GM23248 (cell line): ENCODE measurements at regions not wholly inside any gene's neighbourhood (a gene's known extent, or its start where the extent isn't known, plus 50 kb on each side); places are given as distances from the start of the nearest gene placed in this dataset.

Experiments used
- DNase-seq: peaks from one replicate; pipeline ENCODE4 v3.0.0-alpha.2; 2015
- H2AFZ ChIP-seq: fragments of 200-600 bp; sonication (generic); 2 replicates; pipeline ENCODE4 v1.6.1; 2016; ENCODE audit warnings: antibody characterized with exemption
- H3F3A ChIP-seq: fragments of 200-600 bp; sonication (generic); 2 replicates; pipeline ENCODE4 v1.6.1; 2016; ENCODE audit warnings: mild to moderate bottlenecking, antibody characterized with exemption, mixed run types; ENCODE audit not compliant: insufficient read depth
- H3K27ac ChIP-seq: fragments of 200-600 bp; sonication (generic); 2 replicates; pipeline ENCODE4 v1.5.1; 2016; ENCODE audit warnings: mild to moderate bottlenecking
- H3K27me3 ChIP-seq: fragments of 200-600 bp; sonication (generic); replicated peaks from 2 replicates; pipeline ENCODE4 v1.6.1; 2016; ENCODE audit warnings: mild to moderate bottlenecking; ENCODE audit not compliant: insufficient read depth
- H3K36me3 ChIP-seq: fragments of 200-600 bp; sonication (generic); 2 replicates; pipeline ENCODE4 v1.6.1; 2016; ENCODE audit warnings: low read depth, mild to moderate bottlenecking
- H3K4me1 ChIP-seq: fragments of 200-600 bp; sonication (generic); 2 replicates; pipeline ENCODE4 v1.6.1; 2016; ENCODE audit warnings: mild to moderate bottlenecking; ENCODE audit not compliant: insufficient read depth
- H3K4me2 ChIP-seq: fragments of 200-600 bp; sonication (generic); one replicate; pipeline ENCODE4 v1.6.1; 2016; ENCODE audit warnings: mild to moderate bottlenecking; ENCODE audit not compliant: unreplicated experiment
- H3K4me3 ChIP-seq: fragments of 200-600 bp; sonication (generic); 2 replicates; pipeline ENCODE4 v1.5.1; 2016; ENCODE audit warnings: mild to moderate bottlenecking
- H3K79me2 ChIP-seq: fragments of 200-600 bp; sonication (generic); 2 replicates; pipeline ENCODE4 v1.6.1; 2016; ENCODE audit warnings: mild to moderate bottlenecking; ENCODE audit not compliant: insufficient read depth
- H3K9ac ChIP-seq: fragments of 200-600 bp; sonication (generic); 2 replicates; pipeline ENCODE4 v1.6.1; 2016; ENCODE audit warnings: mild to moderate bottlenecking
- H3K9me2 ChIP-seq: fragments of 200-600 bp; sonication (generic); 2 replicates; pipeline ENCODE4 v1.6.1; 2016; ENCODE audit warnings: mixed run types, mild to moderate bottlenecking, moderate library complexity; ENCODE audit not compliant: insufficient read depth
- H3K9me3 ChIP-seq: fragments of 200-600 bp; sonication (generic); one replicate; pipeline ENCODE4 v1.6.1; 2017; ENCODE audit warnings: low read depth
- H4K20me1 ChIP-seq: fragments of 200-600 bp; sonication (generic); 2 replicates; pipeline ENCODE4 v1.6.0; 2016; ENCODE audit not compliant: insufficient read depth
- EZH2 ChIP-seq: fragments of 200-600 bp; sonication (generic); IDR thresholded peaks from 2 replicates; pipeline ENCODE4 v1.6.1; 2018; ENCODE audit warnings: antibody characterized with exemption, mild to moderate bottlenecking; ENCODE audit not compliant: insufficient read depth, poor library complexity, severe bottlenecking
- EZH2phosphoT487 ChIP-seq: fragments of 200-600 bp; sonication (generic); IDR thresholded peaks from 2 replicates; pipeline ENCODE4 v1.6.1; 2018; ENCODE audit warnings: antibody characterized with exemption, moderate library complexity, mild to moderate bottlenecking, low read depth; ENCODE audit not compliant: insufficient read depth
- WGBS, 2 experiments: methylation state at CpG; one replicate each; pipeline ENCODE4 v1.1.6; 2015 to 2017; ENCODE audit warnings: low lambda C conversion rate in 2 of 2, low coverage in 1 of 2; ENCODE audit errors: missing lambda C conversion rate in 2 of 2; 5-methylcytosine and 5-hydroxymethylcytosine counted together
- in situ Hi-C: fragments of 300-500 bp; cut with MboI; formaldehyde crosslinking; loops from 2 replicates; pipeline ENCODE4 v1.15.0; 2020

DNA sequence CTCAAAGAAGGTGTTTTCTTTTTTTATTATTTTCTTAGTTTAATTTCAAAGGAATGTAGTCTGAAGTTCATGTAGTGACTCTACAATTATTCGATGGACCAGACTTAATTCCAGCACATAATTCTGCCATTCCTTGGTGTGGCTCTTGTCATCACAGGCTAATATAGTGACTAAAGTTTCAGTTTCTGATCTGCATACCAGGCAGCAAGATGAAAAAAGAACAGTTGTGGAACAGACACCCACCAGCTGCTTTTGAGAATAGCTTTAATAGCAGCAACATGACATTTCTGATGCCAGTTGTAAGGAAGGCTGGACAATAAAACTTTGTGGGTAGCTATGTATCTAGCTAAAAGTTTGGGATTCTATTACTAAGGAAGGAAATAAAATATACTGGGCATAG, 676.3 kb upstream of the GRAMD2B start:
- H2AFZ ChIP-seq, result no peak overlapping the region
- 0 to 18% methylated on average over 1 of the region's 1 CpG for WGBS, 2 experiments
- no peaks in the 10 kb centered on the region for H3K9me3 ChIP-seq
- in situ Hi-C loops, result no loop called here
- no peaks in the 10 kb centered on the region for H3K4me1 ChIP-seq
- no peaks in the 10 kb centered on the region for H3K36me3 ChIP-seq
- no peaks in the 10 kb centered on the region for H3K27me3 ChIP-seq
- no peak overlapping the region for H3K4me3 ChIP-seq
- no peaks in the 10 kb centered on the region for H4K20me1 ChIP-seq
- no peak overlapping the region for H3K27ac ChIP-seq
- no peak overlapping the region for H3K9ac ChIP-seq
- H3K9me2 ChIP-seq, result no peaks in the 10 kb centered on the region; the same call in 1 of the 2 replicates
- no peaks in the 10 kb centered on the region for H3F3A ChIP-seq
- H3K79me2 ChIP-seq, result no peaks in the 10 kb centered on the region
- H3K4me2 ChIP-seq, result no peak overlapping the region
- DNase-seq, result no peak
- no peak for TF ChIP-seq EZH2
- TF ChIP-seq EZH2phosphoT487, result no peak

DNA sequence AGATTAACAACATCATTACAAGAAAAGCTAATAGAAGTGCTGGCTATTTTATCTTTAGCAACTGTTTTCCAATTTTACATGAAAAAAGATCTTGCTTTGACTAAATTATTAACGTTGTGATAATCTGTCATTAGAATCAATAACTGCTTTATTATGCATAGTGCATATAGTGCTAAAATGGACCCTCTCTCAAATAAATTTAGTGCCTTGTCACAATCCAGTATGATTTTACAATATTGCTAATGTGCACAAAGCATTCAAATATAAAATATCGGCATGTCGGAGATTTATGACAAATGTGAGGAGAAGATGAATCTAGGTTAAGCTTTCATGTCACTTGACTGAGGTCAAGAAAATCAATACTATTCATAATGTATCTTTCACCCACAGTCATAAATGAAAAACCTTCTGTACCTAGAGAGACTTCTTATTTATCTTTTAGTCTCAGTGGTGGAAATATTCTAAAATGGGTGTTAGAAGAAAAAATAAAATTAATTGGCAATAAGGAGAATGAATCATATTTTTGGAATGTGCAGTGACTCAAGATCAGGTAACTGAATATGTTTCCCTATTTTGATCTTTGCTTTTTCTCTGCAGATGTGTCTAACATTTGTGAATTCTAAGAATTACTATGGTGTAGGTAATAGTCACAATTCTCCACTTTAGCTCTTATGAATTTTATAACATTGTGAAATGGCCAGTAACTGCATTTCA, 672.9 kb upstream of the GRAMD2B start:
- no peak for DNase-seq
- H3K36me3 ChIP-seq, result no peaks in the 10 kb centered on the region
- H3F3A ChIP-seq, result no peaks in the 10 kb centered on the region
- no peak overlapping the region for H3K4me3 ChIP-seq
- no peak overlapping the region for H3K4me2 ChIP-seq
- 93% methylated on average over 3 of the region's 3 CpGs for WGBS, 2 experiments
- H3K4me1 ChIP-seq, result no peaks in the 10 kb centered on the region
- H2AFZ ChIP-seq, result no peak overlapping the region
- H4K20me1 ChIP-seq, result no peaks in the 10 kb centered on the region
- no peaks in the 10 kb centered on the region; the same call in 1 of the 2 replicates for H3K9me2 ChIP-seq
- H3K27ac ChIP-seq, result no peak overlapping the region
- no peaks in the 10 kb centered on the region for H3K79me2 ChIP-seq
- H3K9ac ChIP-seq, result no peak overlapping the region
- H3K27me3 ChIP-seq, result no peaks in the 10 kb centered on the region
- in situ Hi-C loops, result no loop called here
- TF ChIP-seq EZH2 (no peak), EZH2phosphoT487 (no peak)
- H3K9me3 ChIP-seq, result no peaks in the 10 kb centered on the region

- no peaks in the 10 kb centered on the region for H3K27me3 ChIP-seq
- H3K9me3 ChIP-seq, result no peaks in the 10 kb centered on the region
- in situ Hi-C loops, result no loop called here
- H3K4me3 ChIP-seq, result no peak overlapping the region
- H3K4me1 ChIP-seq, result no peaks in the 10 kb centered on the region
- H4K20me1 ChIP-seq, result no peaks in the 10 kb centered on the region
- TF ChIP-seq EZH2 (no peak), EZH2phosphoT487 (no peak)
- H3K9ac ChIP-seq, result no peak overlapping the region
- H3K36me3 ChIP-seq, result no peaks in the 10 kb centered on the region
- H3F3A ChIP-seq, result no peaks in the 10 kb centered on the region
- no peak overlapping the region for H2AFZ ChIP-seq
- H3K79me2 ChIP-seq, result no peaks in the 10 kb centered on the region
- no peaks in the 10 kb centered on the region; the same call in 1 of the 2 replicates for H3K9me2 ChIP-seq
- H3K27ac ChIP-seq, result no peak overlapping the region
- no peak overlapping the region for H3K4me2 ChIP-seq
- no peak for DNase-seq
Measured at GRCh38 chr5:125750861-125751186, 672.4 kb upstream of the GRAMD2B start.

GRCh38 chr5:125756456-125756855, 666.8 kb upstream of the GRAMD2B start:
- no peaks in the 10 kb centered on the region for H3K9me2 ChIP-seq
- no peak overlapping the region for H3K9ac ChIP-seq
- no peak overlapping the region for H3K27ac ChIP-seq
- peak; percentile 40 for DNase-seq
- TF ChIP-seq EZH2 (no peak), EZH2phosphoT487 (no peak)
- no peaks in the 10 kb centered on the region for H3K27me3 ChIP-seq
- no peaks in the 10 kb centered on the region for H4K20me1 ChIP-seq
- in situ Hi-C loops, result no loop called here
- H3K4me2 ChIP-seq, result no peak overlapping the region
- H2AFZ ChIP-seq, result no peak overlapping the region
- H3K4me1 ChIP-seq, result no peaks in the 10 kb centered on the region
- H3K79me2 ChIP-seq, result no peaks in the 10 kb centered on the region
- no peaks in the 10 kb centered on the region for H3K9me3 ChIP-seq
- H3K36me3 ChIP-seq, result no peaks in the 10 kb centered on the region
- no peaks in the 10 kb centered on the region for H3F3A ChIP-seq
- whole genome bisulfite sequencing, 2 experiments, result 3 to 9% methylated on average over 2 of the region's 2 CpGs
- H3K4me3 ChIP-seq, result no peak overlapping the region

DNA sequence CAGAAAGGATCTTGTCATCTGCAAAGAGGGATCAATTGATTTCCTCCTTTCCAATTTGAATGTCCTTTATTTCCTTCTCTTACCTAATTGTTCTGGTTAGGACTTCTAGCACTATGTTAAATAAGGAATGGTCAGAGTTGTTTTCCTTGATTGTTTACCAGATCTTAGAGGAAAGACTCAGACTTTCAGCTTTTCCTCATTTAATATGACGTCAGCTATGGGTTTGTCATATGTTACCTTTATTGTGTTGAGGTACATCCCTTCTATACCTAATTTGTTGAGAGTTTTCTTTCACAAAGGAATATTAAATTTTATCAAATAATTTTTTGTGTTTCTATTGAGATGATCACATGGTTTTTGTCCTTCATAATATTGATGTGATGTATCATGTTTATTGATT, 656.5 kb upstream of the GRAMD2B start:
- Histone ChIP-seq H3K9me2 (no peaks in the 10 kb centered on the region), H3F3A (no peaks in the 10 kb centered on the region), H4K20me1 (no peaks in the 10 kb centered on the region), H3K27me3 (0 out of 2 replicates have a peak, but pooled peaks cover 5% of the 10 kb centered on the region), H3K36me3 (no peaks in the 10 kb centered on the region), H3K9me3 (peaks cover 4% of the 10 kb centered on the region), H3K9ac (no peak overlapping the region), H2AFZ (no peak overlapping the region), H3K4me2 (no peak overlapping the region), H3K27ac (no peak overlapping the region), H3K4me1 (no peaks in the 10 kb centered on the region), H3K4me3 (no peak overlapping the region), H3K79me2 (no peaks in the 10 kb centered on the region)
- WGBS, 2 experiments, result 35 to 39% methylated on average over 1 of the region's 1 CpG
- TF ChIP-seq EZH2, result no peak
- DNase-seq, result no peak
- in situ Hi-C loops, result no loop called here
